ENCODE measurements at regions not wholly inside any gene's neighbourhood (a gene's known extent, or its start where the extent isn't known, plus 50 kb on each side); places are given as distances from the start of the nearest gene placed in this dataset.

- Mint-ChIP-seq H3K27me3 (ENCODE audit: low read depth, poor library complexity) (no peaks in the 10 kb centered on the region), H3K4me1 (peaks cover 6% of the 10 kb centered on the region), H3K4me3 (no peak overlapping the region), H3K9me3 (no peaks in the 10 kb centered on the region), H3K36me3 (ENCODE audit: low read depth) (no peaks in the 10 kb centered on the region), H3K27ac (no peak overlapping the region)
- no peak for TF ChIP-seq CTCF (IDR thresholded peaks at IDR 0.05)
- DNase-seq, result no peak
Observed at GRCh38 chr18:26708806-26709716, 156.4 kb downstream of the AQP4 start.

GRCh38 chr18:26706911-26707351, 158.6 kb downstream of the AQP4 start:
- TF ChIP-seq CTCF (IDR thresholded peaks at IDR 0.05), result no peak
- Mint-ChIP-seq H3K27me3 (ENCODE audit: low read depth, poor library complexity) (no peaks in the 10 kb centered on the region), H3K9me3 (no peaks in the 10 kb centered on the region), H3K36me3 (ENCODE audit: low read depth) (no peaks in the 10 kb centered on the region), H3K27ac (no peak overlapping the region), H3K4me3 (no peak overlapping the region), H3K4me1 (peaks cover 6% of the 10 kb centered on the region)
- DNase-seq, result no peak

DNA sequence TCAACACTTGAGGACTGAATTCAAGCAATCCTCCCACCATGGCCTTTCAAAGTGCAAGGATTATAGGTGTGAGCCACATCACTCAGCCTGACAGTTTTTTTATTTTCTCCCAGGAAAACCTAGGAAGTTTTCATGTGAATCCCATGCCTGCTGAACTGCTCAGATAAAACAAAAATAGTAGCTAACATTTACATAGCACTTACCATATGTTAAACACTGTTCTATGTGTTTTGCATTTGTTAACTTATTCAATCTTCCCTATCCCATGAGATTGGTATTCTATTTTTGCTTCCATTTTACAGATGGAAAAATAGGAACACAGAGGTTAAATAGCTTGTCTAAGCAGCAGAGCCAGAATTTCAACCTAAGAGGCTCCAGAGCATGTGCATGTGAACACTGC, 157.4 kb upstream of the KCTD1 start:
- H3K27me3 Mint-ChIP-seq (ENCODE audit: low read depth, poor library complexity), result no peaks in the 10 kb centered on the region
- no peaks in the 10 kb centered on the region for H3K36me3 Mint-ChIP-seq (ENCODE audit: low read depth)
- H3K4me1 Mint-ChIP-seq, result peaks cover 6% of the 10 kb centered on the region
- no peak for TF ChIP-seq CTCF (IDR thresholded peaks at IDR 0.05)
- no peak overlapping the region for H3K4me3 Mint-ChIP-seq
- no peak overlapping the region for H3K27ac Mint-ChIP-seq
- no peak for DNase-seq
- H3K9me3 Mint-ChIP-seq, result no peaks in the 10 kb centered on the region

- Mint-ChIP-seq H3K27ac (no peak overlapping the region), H3K4me1 (peaks cover 1% of the 10 kb centered on the region), H3K9me3 (no peaks in the 10 kb centered on the region), H3K27me3 (ENCODE audit: low read depth, poor library complexity) (no peaks in the 10 kb centered on the region), H3K4me3 (no peak overlapping the region), H3K36me3 (ENCODE audit: low read depth) (no peaks in the 10 kb centered on the region)
- no peak for DNase-seq
- no peak for TF ChIP-seq CTCF (IDR thresholded peaks at IDR 0.05)
Observed at GRCh38 chr18:26703170-26703930, 155.0 kb upstream of the KCTD1 start.

GRCh38 chr18:26702086-26702485, 153.7 kb upstream of the KCTD1 start:
- Mint-ChIP-seq H3K9me3 (no peaks in the 10 kb centered on the region), H3K27me3 (ENCODE audit: low read depth, poor library complexity) (no peaks in the 10 kb centered on the region), H3K36me3 (ENCODE audit: low read depth) (no peaks in the 10 kb centered on the region), H3K4me1 (peaks cover 14% of the 10 kb centered on the region), H3K27ac (no peak overlapping the region), H3K4me3 (no peak overlapping the region)
- no peak for TF ChIP-seq CTCF (IDR thresholded peaks at IDR 0.05)
- DNase-seq, result no peak

Data from nephron progenitor cell (in vitro differentiated cells).